IMR-90 (cell line): ENCODE measurements at regions not wholly inside any gene's neighbourhood (a gene's known extent, or its start where the extent isn't known, plus 50 kb on each side); places are given as distances from the start of the nearest gene placed in this dataset.

Experiments used
- BHLHE40 ChIP-seq: fragments of 150-350 bp; IDR thresholded peaks from 2 replicates; pipeline ENCODE4 v1.6.1; 2016; ENCODE audit warnings: mild to moderate bottlenecking, low read depth, low read length
- RAD21 ChIP-seq: IDR thresholded peaks from 2 replicates; pipeline ENCODE4 v1.6.1; 2012; ENCODE audit warnings: low read length, improper control_type of control experiment
- USF2 ChIP-seq: fragments of 150-350 bp; IDR thresholded peaks from 2 replicates; pipeline ENCODE4 v1.6.1; 2017; ENCODE audit warnings: mild to moderate bottlenecking, antibody characterized with exemption, low read length, low read depth
- TF ChIP-seq, protein P1 (sequence below): conservative IDR thresholded peaks from 2 replicates; pipeline ENCODE4 v1.5.1; 2012; ENCODE audit warnings: mild to moderate bottlenecking, low read depth, low read length, improper control_type of control experiment

DNA sequence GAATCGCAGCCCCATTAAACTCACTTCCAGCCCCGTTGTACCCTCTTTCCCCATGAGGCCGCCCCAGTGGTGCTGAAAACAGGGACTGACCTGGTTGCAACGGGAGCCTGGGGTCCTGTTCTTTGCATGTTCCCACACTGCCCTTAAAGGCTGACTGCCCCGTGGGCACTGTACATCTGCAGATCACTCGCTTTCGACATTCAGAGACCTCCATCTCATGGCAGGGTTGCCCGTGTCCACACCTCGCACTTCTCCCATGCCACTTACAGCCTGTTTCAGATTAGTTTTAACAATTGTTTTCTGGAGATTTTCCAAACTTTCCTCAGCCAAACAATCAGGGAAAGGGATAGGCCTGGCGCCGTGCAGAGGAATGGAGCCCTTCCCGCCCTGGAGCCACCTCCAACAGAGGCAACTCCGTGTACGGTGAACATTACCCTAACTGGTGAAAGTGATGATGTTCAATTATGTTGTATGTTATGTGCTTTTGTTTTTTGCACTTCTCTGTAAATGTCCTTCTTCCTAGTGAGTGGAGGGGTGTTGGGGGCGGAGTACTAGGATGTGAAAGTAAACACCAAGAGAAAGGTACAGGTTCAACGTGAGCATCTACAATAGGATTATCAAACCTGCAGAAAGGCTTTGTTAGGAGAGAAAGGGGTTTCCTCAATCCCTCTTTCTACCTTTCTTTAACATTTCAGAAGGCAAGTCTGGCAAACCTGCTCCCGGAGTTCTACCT, 262.8 kb downstream of the FOXO1 start (continued):
- TF ChIP-seq, protein P1, sequence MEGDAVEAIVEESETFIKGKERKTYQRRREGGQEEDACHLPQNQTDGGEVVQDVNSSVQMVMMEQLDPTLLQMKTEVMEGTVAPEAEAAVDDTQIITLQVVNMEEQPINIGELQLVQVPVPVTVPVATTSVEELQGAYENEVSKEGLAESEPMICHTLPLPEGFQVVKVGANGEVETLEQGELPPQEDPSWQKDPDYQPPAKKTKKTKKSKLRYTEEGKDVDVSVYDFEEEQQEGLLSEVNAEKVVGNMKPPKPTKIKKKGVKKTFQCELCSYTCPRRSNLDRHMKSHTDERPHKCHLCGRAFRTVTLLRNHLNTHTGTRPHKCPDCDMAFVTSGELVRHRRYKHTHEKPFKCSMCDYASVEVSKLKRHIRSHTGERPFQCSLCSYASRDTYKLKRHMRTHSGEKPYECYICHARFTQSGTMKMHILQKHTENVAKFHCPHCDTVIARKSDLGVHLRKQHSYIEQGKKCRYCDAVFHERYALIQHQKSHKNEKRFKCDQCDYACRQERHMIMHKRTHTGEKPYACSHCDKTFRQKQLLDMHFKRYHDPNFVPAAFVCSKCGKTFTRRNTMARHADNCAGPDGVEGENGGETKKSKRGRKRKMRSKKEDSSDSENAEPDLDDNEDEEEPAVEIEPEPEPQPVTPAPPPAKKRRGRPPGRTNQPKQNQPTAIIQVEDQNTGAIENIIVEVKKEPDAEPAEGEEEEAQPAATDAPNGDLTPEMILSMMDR, result no peak
- TF ChIP-seq BHLHE40 (no peak), RAD21 (no peak), USF2 (no peak)
